Thyroid gland (tissue), 4 donors: ENCODE measurements at regions not wholly inside any gene's neighbourhood (a gene's known extent, or its start where the extent isn't known, plus 50 kb on each side); places are given as distances from the start of the nearest gene placed in this dataset.

ENCODE experiments used
- POLR2A ChIP-seq, 2 donors: fragments of 450-650 bp; IDR thresholded peaks; one replicate each; pipeline ENCODE4 v1.6.1; 2017; ENCODE audit warnings: antibody characterized with exemption in 2 of 2, mild to moderate bottlenecking in 2 of 2, moderate library complexity in 1 of 2
- TF ChIP-seq, protein P1 (sequence below), 6 experiments: fragments of 200-600 bp in 3 of 6; fragments of 450-650 bp in 3 of 6; sonication (generic) in 3 of 6; IDR thresholded peaks; one replicate each; pipeline ENCODE4 v1.5.1; 2016 to 2019; ENCODE audit warnings: antibody characterized with exemption in 6 of 6, mild to moderate bottlenecking in 2 of 6, inconsistent platforms in 1 of 6, moderate library complexity in 1 of 6

DNA sequence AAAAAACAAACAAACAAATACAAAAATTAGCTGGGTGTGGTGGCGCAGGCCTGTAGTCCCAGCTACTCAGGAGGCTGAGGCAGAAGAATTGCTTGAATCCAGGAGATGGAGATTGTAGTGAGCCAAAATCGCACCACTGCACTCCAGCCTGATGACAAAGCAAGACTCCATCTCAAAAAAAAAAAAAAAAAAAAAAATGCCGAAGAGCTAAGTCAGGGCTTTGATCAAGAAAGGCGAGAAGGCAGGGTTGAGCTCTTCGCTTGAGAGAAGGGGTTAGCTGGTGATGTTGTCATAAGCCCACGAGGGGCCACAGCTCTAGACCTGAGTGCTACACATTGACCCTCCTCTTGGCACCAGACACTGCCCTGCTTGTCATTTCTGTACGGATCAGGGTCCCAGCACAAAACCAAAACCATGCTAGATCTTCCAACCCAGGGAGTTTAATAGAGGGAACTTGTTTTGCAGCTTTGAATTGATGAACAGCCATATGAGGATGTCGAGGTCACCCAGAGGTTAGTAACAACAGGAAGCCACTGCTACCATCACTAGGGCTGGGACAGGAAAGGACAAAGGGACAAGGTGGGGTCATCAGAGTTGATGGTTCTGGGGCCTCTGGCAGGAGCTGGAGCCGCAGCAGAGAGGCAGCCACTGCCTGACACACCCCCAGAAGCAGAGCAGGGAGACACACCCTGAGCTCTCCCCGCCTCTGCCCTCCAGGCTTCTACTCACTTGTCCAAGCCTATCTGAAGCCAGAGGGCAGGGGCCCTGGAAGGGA, 122.7 kb downstream of the SNX5 start:
- TF ChIP-seq, protein P1, sequence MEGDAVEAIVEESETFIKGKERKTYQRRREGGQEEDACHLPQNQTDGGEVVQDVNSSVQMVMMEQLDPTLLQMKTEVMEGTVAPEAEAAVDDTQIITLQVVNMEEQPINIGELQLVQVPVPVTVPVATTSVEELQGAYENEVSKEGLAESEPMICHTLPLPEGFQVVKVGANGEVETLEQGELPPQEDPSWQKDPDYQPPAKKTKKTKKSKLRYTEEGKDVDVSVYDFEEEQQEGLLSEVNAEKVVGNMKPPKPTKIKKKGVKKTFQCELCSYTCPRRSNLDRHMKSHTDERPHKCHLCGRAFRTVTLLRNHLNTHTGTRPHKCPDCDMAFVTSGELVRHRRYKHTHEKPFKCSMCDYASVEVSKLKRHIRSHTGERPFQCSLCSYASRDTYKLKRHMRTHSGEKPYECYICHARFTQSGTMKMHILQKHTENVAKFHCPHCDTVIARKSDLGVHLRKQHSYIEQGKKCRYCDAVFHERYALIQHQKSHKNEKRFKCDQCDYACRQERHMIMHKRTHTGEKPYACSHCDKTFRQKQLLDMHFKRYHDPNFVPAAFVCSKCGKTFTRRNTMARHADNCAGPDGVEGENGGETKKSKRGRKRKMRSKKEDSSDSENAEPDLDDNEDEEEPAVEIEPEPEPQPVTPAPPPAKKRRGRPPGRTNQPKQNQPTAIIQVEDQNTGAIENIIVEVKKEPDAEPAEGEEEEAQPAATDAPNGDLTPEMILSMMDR (IDR thresholded peaks at IDR 0.05), result no peak
- no peak for TF ChIP-seq POLR2A (IDR thresholded peaks at IDR 0.05)
